ENCODE measurements at regions not wholly inside any gene's neighbourhood (a gene's known extent, or its start where the extent isn't known, plus 50 kb on each side); places are given as distances from the start of the nearest gene placed in this dataset.
"Not testable (repeated sequence)": the region's sequence is repeated elsewhere in the genome, so short reads cannot be mapped to it uniquely, and the experiment has no call there.

- no peak overlapping the region for H3K27ac Mint-ChIP-seq
- H3K9me3 Mint-ChIP-seq: peaks cover 11% of the 10 kb centered on the region
- no peak for DNase-seq
- H3K4me1 Mint-ChIP-seq: no peaks in the 10 kb centered on the region
- H3K4me3 Mint-ChIP-seq: no peak overlapping the region
- H3K27me3 Mint-ChIP-seq: no peaks in the 10 kb centered on the region
- no peaks in the 10 kb centered on the region for H3K36me3 Mint-ChIP-seq
Observed at GRCh38 chr5:92879806-92880543, 701.0 kb downstream of the NR2F1-AS1 start.

GRCh38 chr5:92874790-92875189, 706.2 kb downstream of the NR2F1-AS1 start:
- no peaks in the 10 kb centered on the region for H3K4me1 Mint-ChIP-seq
- no peaks in the 10 kb centered on the region for H3K36me3 Mint-ChIP-seq
- H3K27ac Mint-ChIP-seq: no peak overlapping the region
- DNase-seq: no peak
- peaks cover 19% of the 10 kb centered on the region for H3K9me3 Mint-ChIP-seq
- no peak overlapping the region for H3K4me3 Mint-ChIP-seq
- no peaks in the 10 kb centered on the region for H3K27me3 Mint-ChIP-seq

GRCh38 chr5:92868442-92868841, 712.6 kb downstream of the NR2F1-AS1 start:
- H3K4me3 Mint-ChIP-seq: no peak overlapping the region
- H3K36me3 Mint-ChIP-seq: no peaks in the 10 kb centered on the region
- H3K4me1 Mint-ChIP-seq: no peaks in the 10 kb centered on the region
- no peak overlapping the region for H3K27ac Mint-ChIP-seq
- no peak for DNase-seq
- H3K9me3 Mint-ChIP-seq: peaks cover 5% of the 10 kb centered on the region
- H3K27me3 Mint-ChIP-seq: no peaks in the 10 kb centered on the region

- no peak overlapping the region for H3K27ac Mint-ChIP-seq
- no peaks in the 10 kb centered on the region for H3K4me1 Mint-ChIP-seq
Observed at GRCh38 chr5:92864591-92864990, 716.4 kb downstream of the NR2F1-AS1 start.

GRCh38 chr5:92863666-92864065, 717.4 kb downstream of the NR2F1-AS1 start:
- H3K4me3 Mint-ChIP-seq: no peak overlapping the region
- no peaks in the 10 kb centered on the region for H3K27me3 Mint-ChIP-seq
- H3K9me3 Mint-ChIP-seq: no peaks in the 10 kb centered on the region
- no peaks in the 10 kb centered on the region for H3K4me1 Mint-ChIP-seq
- no peaks in the 10 kb centered on the region for H3K36me3 Mint-ChIP-seq
- no peak for DNase-seq
- H3K27ac Mint-ChIP-seq: no peak overlapping the region

More at GRCh38 chr5:92864591-92864990, 716.4 kb downstream of the NR2F1-AS1 start:
- Mint-ChIP-seq H3K9me3 (no peaks in the 10 kb centered on the region), H3K36me3 (no peaks in the 10 kb centered on the region), H3K4me3 (no peak overlapping the region), H3K27me3 (no peaks in the 10 kb centered on the region)
- DNase-seq: no peak

- H3K4me1 Mint-ChIP-seq: no peaks in the 10 kb centered on the region
- H3K27ac Mint-ChIP-seq: no peak overlapping the region
- H3K9me3 Mint-ChIP-seq: no peaks in the 10 kb centered on the region
- H3K27me3 Mint-ChIP-seq: no peaks in the 10 kb centered on the region
- H3K36me3 Mint-ChIP-seq: no peaks in the 10 kb centered on the region
- DNase-seq: no peak
- no peak overlapping the region for H3K4me3 Mint-ChIP-seq
Observed at GRCh38 chr5:92861531-92862285, 719.3 kb downstream of the NR2F1-AS1 start.

- DNase-seq: no peak
- Mint-ChIP-seq H3K27ac (no peak overlapping the region), H3K27me3 (no peaks in the 10 kb centered on the region), H3K36me3 (no peaks in the 10 kb centered on the region), H3K4me1 (no peaks in the 10 kb centered on the region), H3K9me3 (no peaks in the 10 kb centered on the region), H3K4me3 (no peak overlapping the region)
Observed at GRCh38 chr5:92860061-92860460, 721.0 kb downstream of the NR2F1-AS1 start.

- DNase-seq: no peak
- Mint-ChIP-seq H3K27me3 (no peaks in the 10 kb centered on the region), H3K9me3 (no peaks in the 10 kb centered on the region)
Observed at GRCh38 chr5:92852219-92852618, 728.8 kb downstream of the NR2F1-AS1 start.

GRCh38 chr5:92850886-92851285, 730.1 kb downstream of the NR2F1-AS1 start:
- Mint-ChIP-seq H3K27me3 (no peaks in the 10 kb centered on the region), H3K36me3 (no peaks in the 10 kb centered on the region)
- no peak for DNase-seq

More at GRCh38 chr5:92852219-92852618, 728.8 kb downstream of the NR2F1-AS1 start:
- Mint-ChIP-seq H3K36me3 (no peaks in the 10 kb centered on the region), H3K27ac (no peak overlapping the region), H3K4me1 (no peaks in the 10 kb centered on the region), H3K4me3 (no peak overlapping the region)

GRCh38 chr5:92849756-92850155, 731.3 kb downstream of the NR2F1-AS1 start:
- H3K27ac Mint-ChIP-seq: no peak overlapping the region
- H3K36me3 Mint-ChIP-seq: no peaks in the 10 kb centered on the region

More at GRCh38 chr5:92850886-92851285, 730.1 kb downstream of the NR2F1-AS1 start:
- Mint-ChIP-seq H3K4me3 (no peak overlapping the region), H3K9me3 (no peaks in the 10 kb centered on the region), H3K4me1 (no peaks in the 10 kb centered on the region), H3K27ac (no peak overlapping the region)

GRCh38 chr5:92841604-92842155, 739.3 kb downstream of the NR2F1-AS1 start:
- H3K4me3 Mint-ChIP-seq: no peak overlapping the region
- no peaks in the 10 kb centered on the region for H3K27me3 Mint-ChIP-seq
- no peaks in the 10 kb centered on the region for H3K4me1 Mint-ChIP-seq
- H3K9me3 Mint-ChIP-seq: no peaks in the 10 kb centered on the region
- no peak for DNase-seq
- no peaks in the 10 kb centered on the region for H3K36me3 Mint-ChIP-seq
- no peak overlapping the region for H3K27ac Mint-ChIP-seq

More at GRCh38 chr5:92849756-92850155, 731.3 kb downstream of the NR2F1-AS1 start:
- no peaks in the 10 kb centered on the region for H3K27me3 Mint-ChIP-seq
- no peaks in the 10 kb centered on the region for H3K9me3 Mint-ChIP-seq
- H3K4me3 Mint-ChIP-seq: no peak overlapping the region
- DNase-seq: no peak
- H3K4me1 Mint-ChIP-seq: no peaks in the 10 kb centered on the region

- Mint-ChIP-seq H3K4me3 (no peak overlapping the region), H3K9me3 (peaks cover 3% of the 10 kb centered on the region), H3K27ac (no peak overlapping the region), H3K4me1 (no peaks in the 10 kb centered on the region), H3K27me3 (no peaks in the 10 kb centered on the region), H3K36me3 (no peaks in the 10 kb centered on the region)
- DNase-seq: no peak
Observed at GRCh38 chr5:92838253-92838652, 742.8 kb downstream of the NR2F1-AS1 start.

- Mint-ChIP-seq H3K9me3 (peaks cover 8% of the 10 kb centered on the region), H3K4me1 (no peaks in the 10 kb centered on the region), H3K27ac (no peak overlapping the region), H3K27me3 (no peaks in the 10 kb centered on the region), H3K36me3 (no peaks in the 10 kb centered on the region), H3K4me3 (no peak overlapping the region)
- DNase-seq: no peak
Observed at GRCh38 chr5:92836855-92837755, 743.9 kb downstream of the NR2F1-AS1 start.

GRCh38 chr5:92835712-92836111, 745.3 kb downstream of the NR2F1-AS1 start:
- no peaks in the 10 kb centered on the region for H3K36me3 Mint-ChIP-seq
- no peak for DNase-seq
- H3K4me1 Mint-ChIP-seq: no peaks in the 10 kb centered on the region
- H3K27ac Mint-ChIP-seq: no peak overlapping the region
- no peaks in the 10 kb centered on the region for H3K27me3 Mint-ChIP-seq
- H3K4me3 Mint-ChIP-seq: no peak overlapping the region
- peaks cover 8% of the 10 kb centered on the region for H3K9me3 Mint-ChIP-seq

- not testable (repeated sequence) for H3K27ac Mint-ChIP-seq, H3K36me3 Mint-ChIP-seq, H3K27me3 Mint-ChIP-seq, DNase-seq, H3K9me3 Mint-ChIP-seq, H3K4me3 Mint-ChIP-seq, H3K4me1 Mint-ChIP-seq
Observed at GRCh38 chr5:92823551-92823950, 757.5 kb downstream of the NR2F1-AS1 start.

Data from activated naive CD8-positive, alpha-beta T cell treated with anti-CD3 and anti-CD28 coated beads for 36 hours (primary cell).